Activated T-cell treated with anti-CD3 and anti-CD28 coated beads, Interleukin-2, amount 50 U/mL, for 72 hours (primary cell): ENCODE measurements at regions not wholly inside any gene's neighbourhood (a gene's known extent, or its start where the extent isn't known, plus 50 kb on each side); places are given as distances from the start of the nearest gene placed in this dataset.

Experiments used
- ATAC-seq, 2 donors: fragments of 150-1000 bp; cut with Tn5 transposase; replicated peaks in 1 of 2; 2 replicates each; pipeline ENCODE4 v1.10.0; 2021; ENCODE audit warnings: moderate library complexity in 2 of 2, mild to moderate bottlenecking in 1 of 2
- DNase-seq, 2 donors: peaks; one replicate each; pipeline ENCODE4 v3.0.0; 2021 to 2022; ENCODE audit warnings: mixed read lengths in 1 of 2
- H3K27ac Mint-ChIP-seq: one replicate; pipeline ENCODE4 v1.8.0; 2022; ENCODE audit warnings: mild to moderate bottlenecking, moderate library complexity, mixed read lengths
- H3K27me3 Mint-ChIP-seq: one replicate; pipeline ENCODE4 v1.8.0; 2022; ENCODE audit warnings: low read depth, mixed read lengths
- H3K36me3 Mint-ChIP-seq, 2 donors: one replicate each; pipeline ENCODE4 v1.8.0; 2022; ENCODE audit warnings: mixed read lengths in 2 of 2, mild to moderate bottlenecking in 1 of 2; ENCODE audit not compliant: insufficient read depth in 2 of 2
- H3K4me1 Mint-ChIP-seq: one replicate; pipeline ENCODE4 v1.8.0; 2022; ENCODE audit warnings: low read depth, mixed read lengths
- H3K4me3 Mint-ChIP-seq, 2 donors: one replicate each; pipeline ENCODE4 v1.8.0; 2022; ENCODE audit warnings: mild to moderate bottlenecking in 2 of 2, mixed read lengths in 2 of 2, moderate library complexity in 2 of 2
- H3K9me3 Mint-ChIP-seq, 2 donors: one replicate each; pipeline ENCODE4 v1.8.0; 2022; ENCODE audit warnings: mixed read lengths in 2 of 2

DNA sequence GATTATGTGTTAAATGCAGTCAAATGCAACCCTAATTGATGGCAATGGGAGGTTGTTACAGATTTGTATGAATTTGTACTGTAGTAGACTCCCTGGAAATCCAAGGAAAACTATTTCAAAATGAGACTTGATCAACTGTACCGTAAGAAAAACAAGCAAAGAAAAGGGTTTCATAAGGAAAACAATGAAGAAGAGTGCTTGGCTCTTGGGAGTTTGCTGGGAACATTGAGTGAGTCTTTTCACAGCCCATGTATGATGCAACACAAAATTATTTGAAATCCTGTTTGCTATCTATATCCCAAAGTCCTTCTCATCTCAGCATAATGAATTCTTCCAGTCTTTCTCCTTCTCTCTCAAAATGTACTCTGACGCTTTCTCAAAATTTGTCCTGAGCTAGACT is 67.0 kb upstream of the OSR1 start:
- H3K27me3 Mint-ChIP-seq = peaks cover 30% of the 10 kb centered on the region
- H3K4me1 Mint-ChIP-seq = no peaks in the 10 kb centered on the region
- H3K9me3 Mint-ChIP-seq = no peaks in the 10 kb centered on the region
- ATAC-seq = no peak
- no peak overlapping the region for H3K4me3 Mint-ChIP-seq
- no peak for DNase-seq
- no peak overlapping the region for H3K27ac Mint-ChIP-seq
- no peaks in the 10 kb centered on the region for H3K36me3 Mint-ChIP-seq

DNA sequence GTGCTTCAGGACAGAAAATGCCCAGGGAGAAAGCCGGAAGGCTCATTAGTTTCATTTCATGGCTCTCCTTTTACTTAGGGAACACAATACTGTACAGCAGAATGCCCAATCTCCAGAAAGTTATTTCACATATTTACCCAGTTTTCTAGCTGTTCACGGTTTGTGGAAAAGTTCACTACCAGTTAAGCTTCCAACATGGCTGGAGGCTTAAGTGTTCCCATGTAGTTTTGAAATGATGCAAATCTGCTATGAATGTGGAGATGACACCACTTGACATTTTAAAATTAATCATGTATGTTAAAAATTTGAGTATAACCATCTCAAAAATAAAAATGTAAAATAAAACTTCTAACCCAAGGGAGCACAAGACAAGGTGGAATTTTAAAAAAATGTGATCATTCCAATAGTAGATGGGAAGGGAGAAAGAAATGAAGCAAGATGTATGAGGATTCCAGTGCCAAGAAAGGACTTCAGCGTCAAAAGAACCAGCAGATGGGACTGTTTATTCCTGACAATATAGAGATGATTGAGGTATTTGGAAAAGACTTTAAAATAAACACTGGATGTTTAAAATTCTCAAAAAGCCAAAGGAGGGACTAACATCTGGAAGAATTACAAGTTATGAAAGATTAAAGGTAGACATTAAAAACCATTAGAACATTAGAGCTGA is 60.9 kb upstream of the OSR1 start:
- Mint-ChIP-seq H3K27ac (no peak overlapping the region), H3K4me3 (no peak overlapping the region)

DNA sequence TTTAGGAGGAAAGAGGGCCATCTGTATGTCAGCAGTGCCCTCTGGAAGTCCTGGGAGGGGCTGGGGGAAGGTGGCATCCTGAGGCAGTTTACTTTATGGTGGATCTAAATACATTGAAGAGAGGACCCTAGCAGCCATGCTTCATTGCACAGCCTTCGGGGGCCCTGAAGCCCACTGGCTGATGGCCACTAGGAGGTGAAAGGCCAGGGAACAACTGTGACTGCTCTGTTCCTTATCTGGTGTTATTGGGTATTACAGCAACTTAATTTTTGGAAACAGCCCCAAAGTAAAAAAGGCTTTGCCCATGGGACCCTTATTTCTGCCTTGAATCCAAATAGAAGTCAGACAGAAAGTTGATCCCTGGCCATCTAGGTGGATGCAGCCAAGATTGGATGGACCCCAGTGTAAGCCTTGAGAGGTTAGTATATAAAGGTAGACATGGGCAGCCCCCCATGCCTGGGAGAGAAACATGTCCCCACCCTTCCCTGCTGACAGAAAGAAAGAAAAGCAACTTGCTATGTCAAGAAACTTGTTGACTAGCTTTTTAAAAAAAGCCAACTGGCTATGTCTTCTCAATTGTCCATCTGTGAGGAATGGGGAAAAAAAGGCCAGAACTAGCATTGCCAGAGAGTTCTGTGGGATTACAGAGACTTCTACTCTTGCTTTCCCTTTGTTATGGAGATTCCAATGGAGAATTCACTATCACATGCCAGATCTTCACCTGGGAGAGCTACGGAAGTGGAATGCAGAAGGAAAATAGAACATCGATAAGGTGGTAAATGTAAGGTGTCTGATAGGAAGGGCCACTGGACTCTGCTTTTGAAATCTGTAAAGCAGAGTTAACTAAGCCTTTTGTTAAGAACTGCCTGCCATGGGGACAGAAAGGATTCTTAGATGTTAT is 58.6 kb upstream of the OSR1 start:
- Mint-ChIP-seq H3K4me1 (no peaks in the 10 kb centered on the region), H3K9me3 (no peaks in the 10 kb centered on the region), H3K4me3 (no peak overlapping the region), H3K27me3 (no peaks in the 10 kb centered on the region), H3K27ac (no peak overlapping the region), H3K36me3 (peaks cover 0 to 2% of the 10 kb centered on the region in 2 donors)
- DNase-seq (no peak), ATAC-seq (no peak)

More for the DNA sequence above, 60.9 kb upstream of the OSR1 start:
- peaks cover 12% of the 10 kb centered on the region for H3K27me3 Mint-ChIP-seq
- no peaks in the 10 kb centered on the region for H3K36me3 Mint-ChIP-seq
- DNase-seq (no peak), ATAC-seq (no peak)
- H3K9me3 Mint-ChIP-seq = no peaks in the 10 kb centered on the region
- H3K4me1 Mint-ChIP-seq = no peaks in the 10 kb centered on the region

GRCh38 chr2:19416083-19416482 is 57.7 kb upstream of the OSR1 start:
- no peaks in the 10 kb centered on the region for H3K27me3 Mint-ChIP-seq
- H3K27ac Mint-ChIP-seq = no peak overlapping the region
- no peak overlapping the region for H3K4me3 Mint-ChIP-seq

GRCh38 chr2:19409046-19409445 is 50.6 kb upstream of the OSR1 start:
- H3K4me3 Mint-ChIP-seq = no peak overlapping the region
- ATAC-seq = no peak
- no peak for DNase-seq
- no peaks in the 10 kb centered on the region for H3K4me1 Mint-ChIP-seq
- H3K9me3 Mint-ChIP-seq = peaks cover 1 to 3% of the 10 kb centered on the region in 2 donors
- peaks cover 11% of the 10 kb centered on the region for H3K27me3 Mint-ChIP-seq
- H3K36me3 Mint-ChIP-seq = peaks cover 0 to 2% of the 10 kb centered on the region in 2 donors
- no peak overlapping the region for H3K27ac Mint-ChIP-seq

More at GRCh38 chr2:19416083-19416482, 57.7 kb upstream of the OSR1 start:
- H3K9me3 Mint-ChIP-seq = peaks cover 1% of the 10 kb centered on the region in 2 donors
- no peak for DNase-seq
- H3K36me3 Mint-ChIP-seq = peaks cover 0 to 2% of the 10 kb centered on the region in 2 donors
- no peak for ATAC-seq
- H3K4me1 Mint-ChIP-seq = no peaks in the 10 kb centered on the region

DNA sequence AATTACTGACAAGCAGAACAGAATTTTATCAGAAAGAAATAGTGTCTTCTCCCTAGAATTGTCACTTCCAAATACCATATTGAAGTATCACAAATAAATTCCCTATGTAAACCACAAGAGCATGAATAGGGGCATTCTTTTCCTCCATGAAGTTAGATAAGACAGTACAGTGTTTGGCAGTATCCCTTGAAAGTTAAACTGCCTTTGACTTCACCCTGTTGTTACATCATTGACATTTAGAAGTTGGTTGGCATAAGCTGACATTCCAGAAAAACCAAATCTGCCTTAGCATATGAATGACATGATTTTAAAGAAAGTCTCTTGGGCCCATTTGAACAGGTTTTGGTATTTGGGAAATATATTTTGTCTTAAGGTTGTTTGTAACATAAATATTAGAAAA is 50.2 kb upstream of the OSR1 start:
- Mint-ChIP-seq H3K4me3 (no peak overlapping the region), H3K36me3 (peaks cover 0 to 2% of the 10 kb centered on the region in 2 donors), H3K4me1 (no peaks in the 10 kb centered on the region), H3K9me3 (peaks cover 1 to 3% of the 10 kb centered on the region in 2 donors), H3K27me3 (peaks cover 11% of the 10 kb centered on the region), H3K27ac (no peak overlapping the region)
- ATAC-seq (no peak), DNase-seq (no peak)
